H9 (cell line): ENCODE measurements at regions not wholly inside any gene's neighbourhood (a gene's known extent, or its start where the extent isn't known, plus 50 kb on each side); places are given as distances from the start of the nearest gene placed in this dataset.

ENCODE experiments used
- DNase-seq: peaks from one replicate; pipeline ENCODE4 v3.0.0-alpha.2; 2017
- H2AFZ ChIP-seq: one replicate; pipeline ENCODE4 v1.6.1; 2013; ENCODE audit warnings: mild to moderate bottlenecking, low read length, control low read depth, moderate library complexity
- H2AK5ac ChIP-seq: 2 replicates; pipeline ENCODE4 v1.6.1; 2013; ENCODE audit warnings: low read length, control low read depth, mixed read lengths; ENCODE audit not compliant: insufficient read length
- H2BK120ac ChIP-seq: one replicate; pipeline ENCODE4 v1.6.1; 2013; ENCODE audit warnings: low read depth, mild to moderate bottlenecking, low read length, control low read depth, inconsistent platforms; ENCODE audit not compliant: poor library complexity, severe bottlenecking
- H2BK12ac ChIP-seq: 2 replicates; pipeline ENCODE4 v1.6.1; 2013; ENCODE audit warnings: low read length, control low read depth, mixed read lengths, low read depth; ENCODE audit not compliant: insufficient read length
- H2BK15ac ChIP-seq: 2 replicates; pipeline ENCODE4 v1.6.1; 2013; ENCODE audit warnings: low read depth, low read length, control low read depth
- H2BK20ac ChIP-seq: one replicate; pipeline ENCODE4 v1.6.1; 2013; ENCODE audit warnings: low read depth, mild to moderate bottlenecking, low read length, control low read depth, inconsistent platforms; ENCODE audit not compliant: poor library complexity, severe bottlenecking
- H2BK5ac ChIP-seq: 2 replicates; pipeline ENCODE4 v1.6.1; 2013; ENCODE audit warnings: low read length, control low read depth, mixed read lengths; ENCODE audit not compliant: insufficient read length
- H3K14ac ChIP-seq: 2 replicates; pipeline ENCODE4 v1.6.1; 2013; ENCODE audit warnings: low read length, control low read depth; ENCODE audit not compliant: insufficient read depth
- H3K18ac ChIP-seq: 2 replicates; pipeline ENCODE4 v1.6.1; 2013; ENCODE audit warnings: low read depth, mild to moderate bottlenecking, mixed read lengths, low read length, control low read depth; ENCODE audit not compliant: insufficient read length
- H3K23ac ChIP-seq: 2 replicates; pipeline ENCODE4 v1.6.1; 2013; ENCODE audit warnings: low read length, control low read depth, mixed read lengths, low read depth; ENCODE audit not compliant: insufficient read length
- H3K23me2 ChIP-seq: 2 replicates; pipeline ENCODE4 v1.6.1; 2013; ENCODE audit warnings: low read depth, mild to moderate bottlenecking, mixed read lengths, low read length, control low read depth; ENCODE audit not compliant: insufficient read length, poor library complexity, severe bottlenecking
- H3K27ac ChIP-seq: 2 replicates; pipeline ENCODE4 v1.5.1; 2013; ENCODE audit warnings: low read length, control low read depth, mixed read lengths, low read depth; ENCODE audit not compliant: insufficient read length
- H3K27me3 ChIP-seq: 2 replicates; pipeline ENCODE4 v1.6.1; 2013; ENCODE audit warnings: low read length, control low read depth, inconsistent platforms; ENCODE audit not compliant: insufficient read depth
- H3K4ac ChIP-seq: 2 replicates; pipeline ENCODE4 v1.6.1; 2013; ENCODE audit warnings: low read depth, mild to moderate bottlenecking, control low read depth, inconsistent platforms, low read length, moderate library complexity
- H3K4me1 ChIP-seq: 2 replicates; pipeline ENCODE4 v1.6.1; 2013; ENCODE audit warnings: low read length, control low read depth, inconsistent platforms; ENCODE audit not compliant: insufficient read depth
- H3K4me2 ChIP-seq: 2 replicates; pipeline ENCODE4 v1.6.1; 2013; ENCODE audit warnings: low read length, control low read depth, mixed read lengths; ENCODE audit not compliant: insufficient read length, insufficient read depth
- H3K56ac ChIP-seq: 2 replicates; pipeline ENCODE4 v1.6.1; 2013; ENCODE audit warnings: low read depth, mild to moderate bottlenecking, mixed read lengths, low read length, control low read depth; ENCODE audit not compliant: insufficient read length
- H3K79me1 ChIP-seq: 2 replicates; pipeline ENCODE4 v1.6.1; 2013; ENCODE audit warnings: low read depth, mild to moderate bottlenecking, moderate library complexity, low read length, control low read depth, inconsistent platforms; ENCODE audit not compliant: insufficient read depth, poor library complexity, severe bottlenecking
- H3K79me2 ChIP-seq: 2 replicates; pipeline ENCODE4 v1.6.1; 2013; ENCODE audit warnings: low read length, control low read depth, inconsistent platforms; ENCODE audit not compliant: insufficient read depth
- H3K9ac ChIP-seq: 2 replicates; pipeline ENCODE4 v1.6.1; 2013; ENCODE audit warnings: low read length, control low read depth, mixed read lengths; ENCODE audit not compliant: insufficient read length; ENCODE audit errors: extremely low read depth
- H3K9me3 ChIP-seq: one replicate; pipeline ENCODE4 v1.6.1; 2013; ENCODE audit warnings: low read depth, low read length, inconsistent platforms; ENCODE audit not compliant: control insufficient read depth
- H3T11ph ChIP-seq: one replicate; pipeline ENCODE4 v1.6.1; 2013; ENCODE audit warnings: mild to moderate bottlenecking, low read length, control low read depth, inconsistent platforms
- H4K20me1 ChIP-seq: one replicate; pipeline ENCODE4 v1.6.1; 2013; ENCODE audit not compliant: control insufficient read depth, insufficient read length, insufficient read depth
- H4K5ac ChIP-seq: 2 replicates; pipeline ENCODE4 v1.6.1; 2013; ENCODE audit warnings: low read depth, mild to moderate bottlenecking, mixed read lengths, low read length, control low read depth; ENCODE audit not compliant: insufficient read length
- H4K8ac ChIP-seq: replicated peaks from 2 replicates; pipeline ENCODE4 v1.6.1; 2013; ENCODE audit warnings: low read length, control low read depth, mixed read lengths, low read depth; ENCODE audit not compliant: insufficient read length
- H4K91ac ChIP-seq: 2 replicates; pipeline ENCODE4 v1.6.1; 2013; ENCODE audit warnings: low read depth, mild to moderate bottlenecking, moderate library complexity, mixed read lengths, low read length, control low read depth; ENCODE audit not compliant: insufficient read length
- H3K27ac Mint-ChIP-seq, 3 experiments: 2 replicates in 2 of 3; 3 replicates in 1 of 3; pipeline ENCODE4 v1.8.0; 2020 to 2021; ENCODE audit warnings: mixed read lengths in 3 of 3, mild to moderate bottlenecking in 1 of 3, moderate library complexity in 1 of 3
- H3K27me3 Mint-ChIP-seq: 2 replicates; pipeline ENCODE4 v1.8.0; 2021; ENCODE audit warnings: low read depth, mild to moderate bottlenecking, moderate library complexity, mixed read lengths
- H3K36me3 Mint-ChIP-seq, 3 experiments: 2 replicates in 2 of 3; 3 replicates in 1 of 3; pipeline ENCODE4 v1.8.0; 2020 to 2021; ENCODE audit warnings: low read depth in 3 of 3, mixed read lengths in 3 of 3; ENCODE audit not compliant: insufficient read depth in 1 of 3
- H3K4me1 Mint-ChIP-seq, 2 experiments: 2 replicates each; pipeline ENCODE4 v1.8.0; 2020; ENCODE audit warnings: mixed read lengths in 2 of 2
- H3K4me3 Mint-ChIP-seq, 2 experiments: 2 replicates in 1 of 2; 3 replicates in 1 of 2; pipeline ENCODE4 v1.8.0; 2020 to 2021; ENCODE audit warnings: mild to moderate bottlenecking in 2 of 2, mixed read lengths in 2 of 2, moderate library complexity in 1 of 2
- H3K9me3 Mint-ChIP-seq, 2 experiments: 2 replicates in 1 of 2; 3 replicates in 1 of 2; pipeline ENCODE4 v1.8.0; 2020; ENCODE audit warnings: mild to moderate bottlenecking in 2 of 2, mixed read lengths in 2 of 2, moderate library complexity in 1 of 2
- WGBS: extraction: QIAGEN DNeasy Blood & Tissue Kit; methylation state at CpG from one replicate; pipeline ENCODE4 v1.1.7; 2013; ENCODE audit warnings: missing lambda C conversion rate, low lambda C conversion rate, mixed read lengths; ENCODE audit not compliant: insufficient read length; ENCODE audit errors: extremely low coverage; 5-methylcytosine and 5-hydroxymethylcytosine counted together
- TF ChIP-seq, protein P1 (sequence below): fragments of 200-600 bp; sonication (generic); conservative IDR thresholded peaks from 3 replicates; pipeline ENCODE4 v1.8.0; 2021; ENCODE audit warnings: antibody characterized with exemption, mild to moderate bottlenecking

DNA sequence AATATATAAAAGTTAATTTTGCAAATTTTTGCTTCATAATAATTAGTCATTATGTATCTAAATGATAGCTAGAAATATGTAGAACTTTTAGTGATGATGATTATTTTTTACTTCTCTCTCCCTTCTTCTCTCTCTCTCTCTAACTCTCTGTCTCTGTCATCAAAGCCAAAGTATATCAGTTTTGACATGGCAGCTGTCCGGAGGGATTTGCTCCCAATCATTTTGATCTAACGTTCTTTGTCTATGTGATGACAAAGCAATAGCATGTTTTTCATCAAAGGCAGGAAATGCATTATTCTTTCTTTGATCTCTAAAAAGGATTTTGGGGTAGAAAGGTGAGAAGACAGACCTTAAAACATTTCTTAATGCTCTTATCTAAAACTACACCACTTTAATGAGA is 402.1 kb downstream of the PDGFC start:
- Histone ChIP-seq H3K4me2 (no peak overlapping the region), H2BK20ac (no peak overlapping the region), H3K56ac (no peak overlapping the region), H3K23ac (no peak overlapping the region), H4K5ac (no peak overlapping the region), H3K4ac (no peak overlapping the region), H2BK15ac (no peak overlapping the region), H3K27me3 (no peaks in the 10 kb centered on the region), H4K8ac (no peak overlapping the region), H3K23me2 (no peaks in the 10 kb centered on the region), H3K27ac (no peak overlapping the region), H3K9ac (no peak overlapping the region), H3K79me2 (no peaks in the 10 kb centered on the region), H2BK5ac (no peak overlapping the region), H2BK120ac (no peak overlapping the region), H4K91ac (no peak overlapping the region), H3K79me1 (no peaks in the 10 kb centered on the region), H3T11ph (no peak overlapping the region), H2AFZ (no peak overlapping the region), H3K14ac (no peak overlapping the region), H2BK12ac (no peak overlapping the region), H4K20me1 (no peaks in the 10 kb centered on the region), H3K4me1 (no peaks in the 10 kb centered on the region), H3K9me3 (no peaks in the 10 kb centered on the region), H3K18ac (no peak overlapping the region), H2AK5ac (no peak overlapping the region)
- TF ChIP-seq, protein P1, sequence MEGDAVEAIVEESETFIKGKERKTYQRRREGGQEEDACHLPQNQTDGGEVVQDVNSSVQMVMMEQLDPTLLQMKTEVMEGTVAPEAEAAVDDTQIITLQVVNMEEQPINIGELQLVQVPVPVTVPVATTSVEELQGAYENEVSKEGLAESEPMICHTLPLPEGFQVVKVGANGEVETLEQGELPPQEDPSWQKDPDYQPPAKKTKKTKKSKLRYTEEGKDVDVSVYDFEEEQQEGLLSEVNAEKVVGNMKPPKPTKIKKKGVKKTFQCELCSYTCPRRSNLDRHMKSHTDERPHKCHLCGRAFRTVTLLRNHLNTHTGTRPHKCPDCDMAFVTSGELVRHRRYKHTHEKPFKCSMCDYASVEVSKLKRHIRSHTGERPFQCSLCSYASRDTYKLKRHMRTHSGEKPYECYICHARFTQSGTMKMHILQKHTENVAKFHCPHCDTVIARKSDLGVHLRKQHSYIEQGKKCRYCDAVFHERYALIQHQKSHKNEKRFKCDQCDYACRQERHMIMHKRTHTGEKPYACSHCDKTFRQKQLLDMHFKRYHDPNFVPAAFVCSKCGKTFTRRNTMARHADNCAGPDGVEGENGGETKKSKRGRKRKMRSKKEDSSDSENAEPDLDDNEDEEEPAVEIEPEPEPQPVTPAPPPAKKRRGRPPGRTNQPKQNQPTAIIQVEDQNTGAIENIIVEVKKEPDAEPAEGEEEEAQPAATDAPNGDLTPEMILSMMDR: no peak
- no CpG with 5 or more reads among the region's 2 CpGs for WGBS
- H3K27ac Mint-ChIP-seq: no peak overlapping the region
- no peak overlapping the region for H3K4me3 Mint-ChIP-seq
- DNase-seq: no peak
- peaks cover 14 to 17% of the 10 kb centered on the region in 2 experiments for H3K4me1 Mint-ChIP-seq
- no peaks in the 10 kb centered on the region for H3K27me3 Mint-ChIP-seq
- no peaks in the 10 kb centered on the region for H3K9me3 Mint-ChIP-seq
- H3K36me3 Mint-ChIP-seq: no peaks in the 10 kb centered on the region
